DND-41 (cell line): ENCODE measurements at regions not wholly inside any gene's neighbourhood (a gene's known extent, or its start where the extent isn't known, plus 50 kb on each side); places are given as distances from the start of the nearest gene placed in this dataset.

Source experiments
- ATAC-seq: fragments of 200-7000 bp; cut with Tn5 transposase; 3 replicates; pipeline ENCODE4 v1.9.1; 2021; ENCODE audit warnings: low read depth; ENCODE audit not compliant: insufficient read depth
- DNase-seq: peaks from one replicate; pipeline ENCODE4 v3.0.0-alpha.2; 2020
- H2AFZ ChIP-seq: 2 replicates; pipeline ENCODE4 v1.6.0; 2012; ENCODE audit warnings: low read depth, low read length
- H3K27ac ChIP-seq: 2 replicates; pipeline ENCODE4 v1.5.1; 2012; ENCODE audit warnings: low read length, inconsistent platforms
- H3K27me3 ChIP-seq: fragments of 200-600 bp; sonication (generic); 2 replicates; pipeline ENCODE4 v1.6.0; 2012; ENCODE audit warnings: low read length, mild to moderate bottlenecking, inconsistent platforms; ENCODE audit not compliant: insufficient read depth, poor library complexity
- H3K36me3 ChIP-seq: 2 replicates; pipeline ENCODE4 v1.5.1; 2012; ENCODE audit warnings: low read length, inconsistent platforms; ENCODE audit not compliant: insufficient read depth
- H3K4me1 ChIP-seq: 2 replicates; pipeline ENCODE4 v1.5.1; 2012; ENCODE audit warnings: mild to moderate bottlenecking, low read length; ENCODE audit not compliant: insufficient read depth
- H3K4me2 ChIP-seq: 2 replicates; pipeline ENCODE4 v1.6.0; 2012; ENCODE audit warnings: mild to moderate bottlenecking, moderate library complexity, low read length, inconsistent platforms; ENCODE audit not compliant: insufficient read depth
- H3K4me3 ChIP-seq, 2 experiments: fragments of 200-600 bp in 1 of 2; shearing (Covaris generic) in 1 of 2; 2 replicates each; pipeline ENCODE4 v1.5.1; 2012 to 2016; ENCODE audit warnings: inconsistent platforms in 2 of 2, low read length in 2 of 2, mild to moderate bottlenecking in 2 of 2, low read depth in 1 of 2, moderate library complexity in 1 of 2
- H3K79me2 ChIP-seq: 2 replicates; pipeline ENCODE4 v1.6.0; 2012; ENCODE audit warnings: low read length, inconsistent platforms; ENCODE audit not compliant: insufficient read depth
- H3K9ac ChIP-seq: 2 replicates; pipeline ENCODE4 v1.6.0; 2012; ENCODE audit warnings: low read depth, mild to moderate bottlenecking, inconsistent platforms, low read length, moderate library complexity
- H3K9me3 ChIP-seq: 2 replicates; pipeline ENCODE4 v1.5.1; 2012; ENCODE audit warnings: low read length, moderate library complexity, mild to moderate bottlenecking, inconsistent platforms; ENCODE audit not compliant: insufficient read depth, severe bottlenecking
- H4K20me1 ChIP-seq: 2 replicates; pipeline ENCODE4 v1.6.0; 2012; ENCODE audit warnings: low read length; ENCODE audit not compliant: insufficient read depth
- CTCF ChIP-seq: IDR thresholded peaks from 2 replicates; pipeline ENCODE4 v1.5.1; 2012; ENCODE audit warnings: borderline replicate concordance, low read length, moderate library complexity, mild to moderate bottlenecking; ENCODE audit not compliant: poor library complexity, severe bottlenecking; ENCODE audit errors: extremely low read depth
- EZH2 ChIP-seq: IDR thresholded peaks from 3 replicates; pipeline ENCODE4 v1.6.1; 2012; ENCODE audit warnings: borderline replicate concordance, low read depth, mild to moderate bottlenecking, moderate library complexity, low read length, inconsistent platforms; ENCODE audit not compliant: severe bottlenecking

GRCh38 chr4:114076899-114077570 is 97.6 kb upstream of the ARSJ start:
- no peak overlapping the region for H3K4me3 ChIP-seq
- no peak for ATAC-seq

DNA sequence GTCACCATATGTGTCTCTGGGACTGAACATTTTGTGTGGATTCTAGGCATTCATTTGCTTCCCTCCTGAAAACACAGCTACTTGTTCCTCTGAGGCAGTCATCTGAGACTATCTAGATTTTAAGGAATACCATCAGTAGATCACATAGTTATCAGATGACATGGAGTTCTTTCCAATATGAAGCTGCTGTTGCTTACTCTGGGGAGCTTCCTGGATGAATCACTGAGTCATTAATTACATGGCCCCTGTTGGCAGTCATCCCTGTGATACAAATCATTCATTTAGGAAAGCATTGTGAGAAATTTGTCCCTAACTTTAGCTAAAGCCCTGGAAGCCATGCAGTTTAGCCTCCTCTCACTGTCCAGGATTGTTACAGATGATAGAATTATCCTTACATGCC is 98.2 kb upstream of the ARSJ start:
- Histone ChIP-seq H3K4me3 (no peak overlapping the region), H3K9ac (no peak overlapping the region), H3K9me3 (no peaks in the 10 kb centered on the region), H3K4me1 (no peaks in the 10 kb centered on the region), H3K36me3 (no peaks in the 10 kb centered on the region), H3K79me2 (no peaks in the 10 kb centered on the region), H4K20me1 (no peaks in the 10 kb centered on the region), H3K27me3 (no peaks in the 10 kb centered on the region), H3K4me2 (no peak overlapping the region), H2AFZ (no peak overlapping the region), H3K27ac (no peak overlapping the region)
- DNase-seq = no peak
- no peak for TF ChIP-seq CTCF
- no peak for TF ChIP-seq EZH2
- ATAC-seq = no peak

More at GRCh38 chr4:114076899-114077570, 97.6 kb upstream of the ARSJ start:
- Histone ChIP-seq H3K9me3 (no peaks in the 10 kb centered on the region), H3K4me1 (no peaks in the 10 kb centered on the region), H3K79me2 (no peaks in the 10 kb centered on the region), H3K4me2 (no peak overlapping the region), H3K9ac (no peak overlapping the region), H2AFZ (no peak overlapping the region), H3K36me3 (no peaks in the 10 kb centered on the region), H3K27me3 (no peaks in the 10 kb centered on the region), H4K20me1 (no peaks in the 10 kb centered on the region), H3K27ac (no peak overlapping the region)
- TF ChIP-seq CTCF (no peak), EZH2 (no peak)
- DNase-seq = no peak

- no peak overlapping the region for H2AFZ ChIP-seq
- TF ChIP-seq EZH2 = no peak
- no peak for TF ChIP-seq CTCF
- H3K9me3 ChIP-seq = no peaks in the 10 kb centered on the region
- DNase-seq = no peak
- H3K36me3 ChIP-seq = no peaks in the 10 kb centered on the region
- ATAC-seq = no peak
- H3K27ac ChIP-seq = no peak overlapping the region
- no peak overlapping the region for H3K9ac ChIP-seq
- H3K4me1 ChIP-seq = no peaks in the 10 kb centered on the region
- no peaks in the 10 kb centered on the region for H4K20me1 ChIP-seq
- no peaks in the 10 kb centered on the region for H3K27me3 ChIP-seq
- no peak overlapping the region for H3K4me2 ChIP-seq
- no peak overlapping the region for H3K4me3 ChIP-seq
- H3K79me2 ChIP-seq = no peaks in the 10 kb centered on the region
Measured at GRCh38 chr4:114078636-114079035, 99.2 kb upstream of the ARSJ start.
